CD14-positive monocyte (primary cell): ENCODE measurements at regions not wholly inside any gene's neighbourhood (a gene's known extent, or its start where the extent isn't known, plus 50 kb on each side); places are given as distances from the start of the nearest gene placed in this dataset.

Experiments
- DNase-seq, 3 donors: peaks; one replicate each; pipeline ENCODE4 v3.0.0-alpha.2; 2011 to 2022
- H2AFZ ChIP-seq: 2 replicates; pipeline ENCODE4 v1.6.0; 2012; ENCODE audit warnings: mild to moderate bottlenecking, low read depth, low read length, inconsistent platforms; ENCODE audit not compliant: insufficient read depth, poor library complexity, severe bottlenecking
- H3K27ac ChIP-seq, 2 donors: 1 replicate in 1 of 2; 2 replicates in 1 of 2; pipeline ENCODE4 v1.5.1; 2012 to 2013; ENCODE audit warnings: low read length in 2 of 2, control low read depth in 1 of 2, inconsistent platforms in 1 of 2, low read depth in 1 of 2, mild to moderate bottlenecking in 1 of 2
- H3K27me3 ChIP-seq, 2 donors: one replicate each; pipeline versions ENCODE4 v1.6.0 to v1.6.1; 2011 to 2013; ENCODE audit warnings: low read length in 2 of 2; ENCODE audit not compliant: control insufficient read depth in 2 of 2, insufficient read depth in 2 of 2
- H3K36me3 ChIP-seq, 2 donors: replicated peaks in 1 of 2; 1 replicate in 1 of 2; 2 replicates in 1 of 2; pipeline versions ENCODE4 v1.5.1 to v1.6.1; 2012 to 2013; ENCODE audit warnings: low read length in 2 of 2, control low read depth in 1 of 2, inconsistent platforms in 1 of 2, mild to moderate bottlenecking in 1 of 2; ENCODE audit not compliant: insufficient read depth in 2 of 2, control insufficient read depth in 1 of 2
- H3K4me1 ChIP-seq, 2 donors: 1 replicate in 1 of 2; 2 replicates in 1 of 2; pipeline versions ENCODE4 v1.5.1 to v1.6.1; 2012 to 2013; ENCODE audit warnings: low read length in 2 of 2, control low read depth in 1 of 2, inconsistent platforms in 1 of 2, mild to moderate bottlenecking in 1 of 2, moderate library complexity in 1 of 2; ENCODE audit not compliant: insufficient read depth in 2 of 2, control insufficient read depth in 1 of 2
- H3K4me2 ChIP-seq: replicated peaks from 2 replicates; pipeline ENCODE3; 2012; ENCODE audit warnings: low read length, moderate library complexity, mild to moderate bottlenecking; ENCODE audit not compliant: poor library complexity, severe bottlenecking; ENCODE audit errors: extremely low read depth
- H3K4me3 ChIP-seq, 3 experiments: fragments of 200-600 bp in 1 of 3; sonication (generic) in 1 of 3; replicated peaks in 1 of 3; 1 replicate in 2 of 3; 2 replicates in 1 of 3; pipeline ENCODE4 v1.5.1; 2011 to 2013; ENCODE audit warnings: low read length in 3 of 3, mild to moderate bottlenecking in 3 of 3, control low read depth in 2 of 3, low read depth in 2 of 3, inconsistent platforms in 1 of 3, moderate library complexity in 1 of 3
- H3K79me2 ChIP-seq: 2 replicates; pipeline ENCODE4 v1.6.0; 2012; ENCODE audit warnings: mild to moderate bottlenecking, control low read depth, inconsistent platforms, low read length, moderate library complexity; ENCODE audit not compliant: insufficient read depth
- H3K9ac ChIP-seq: 2 replicates; pipeline ENCODE4 v1.6.0; 2017; ENCODE audit warnings: low read length, mild to moderate bottlenecking; ENCODE audit not compliant: insufficient read depth, poor library complexity, severe bottlenecking
- H3K9me3 ChIP-seq, 2 donors: replicated peaks in 1 of 2; 1 replicate in 1 of 2; 2 replicates in 1 of 2; pipeline versions ENCODE4 v1.5.1 to v1.6.1; 2012 to 2013; ENCODE audit warnings: low read length in 2 of 2, control low read depth in 1 of 2; ENCODE audit not compliant: control insufficient read depth in 1 of 2, insufficient read depth in 1 of 2
- H4K20me1 ChIP-seq: 2 replicates; pipeline ENCODE4 v1.6.0; 2012; ENCODE audit warnings: mild to moderate bottlenecking, low read length, control low read depth, moderate library complexity; ENCODE audit not compliant: insufficient read depth
- H3K27ac Mint-ChIP-seq, 7 donors: one replicate each; pipeline ENCODE4 v1.8.0; 2020; ENCODE audit warnings: mild to moderate bottlenecking in 7 of 7, mixed read lengths in 7 of 7, moderate library complexity in 6 of 7, inconsistent platforms in 2 of 7
- H3K27me3 Mint-ChIP-seq, 3 donors: one replicate each; pipeline ENCODE4 v1.8.0; 2021 to 2022; ENCODE audit warnings: low read depth in 3 of 3, mild to moderate bottlenecking in 3 of 3, mixed read lengths in 3 of 3, moderate library complexity in 3 of 3, inconsistent platforms in 1 of 3
- H3K36me3 Mint-ChIP-seq, 2 donors: one replicate each; pipeline ENCODE4 v1.8.0; 2020; ENCODE audit warnings: mixed read lengths in 2 of 2, inconsistent platforms in 1 of 2, mild to moderate bottlenecking in 1 of 2
- H3K4me1 Mint-ChIP-seq: one replicate; pipeline ENCODE4 v1.8.0; 2020; ENCODE audit warnings: mild to moderate bottlenecking, mixed read lengths
- H3K4me3 Mint-ChIP-seq, 2 donors: one replicate each; pipeline ENCODE4 v1.8.0; 2020; ENCODE audit warnings: mild to moderate bottlenecking in 2 of 2, mixed read lengths in 2 of 2, moderate library complexity in 1 of 2
- H3K9me3 Mint-ChIP-seq, 7 donors: one replicate each; pipeline ENCODE4 v1.8.0; 2020 to 2022; ENCODE audit warnings: mixed read lengths in 7 of 7, mild to moderate bottlenecking in 6 of 7, moderate library complexity in 6 of 7, inconsistent platforms in 2 of 7
- CTCF ChIP-seq: fragments of 200-600 bp; IDR thresholded peaks from one replicate; pipeline ENCODE4 v1.8.0; 2022; ENCODE audit warnings: antibody characterized with exemption, mild to moderate bottlenecking
- WGBS: methylation state at CpG from one replicate; pipeline ENCODE4 v1.1.5; 2013; ENCODE audit warnings: missing lambda C conversion rate; ENCODE audit not compliant: insufficient coverage; 5-methylcytosine and 5-hydroxymethylcytosine counted together
- intact Hi-C, 2 donors: fragments of 100-400 bp; cut with micrococcal nuclease; formaldehyde crosslinking; loops; one replicate each; pipeline versions ENCODE4 v1.15.0 to v1.15.1; 2023

GRCh38 chr21:24323536-24323935 is 1283.7 kb downstream of the MRPL39 start:
- Histone ChIP-seq H3K79me2 (no peaks in the 10 kb centered on the region), H3K4me2 (no peak overlapping the region), H2AFZ (no peak overlapping the region), H3K9me3 (no peaks in the 10 kb centered on the region), H3K4me1 (no peaks in the 10 kb centered on the region), H4K20me1 (no peaks in the 10 kb centered on the region), H3K4me3 (no peak overlapping the region), H3K27me3 (no peaks in the 10 kb centered on the region), H3K9ac (no peak overlapping the region), H3K27ac (no peak overlapping the region), H3K36me3 (no peaks in the 10 kb centered on the region)
- H3K36me3 Mint-ChIP-seq, result no peaks in the 10 kb centered on the region
- intact Hi-C loops, result no loop called here
- no peaks in the 10 kb centered on the region for H3K4me1 Mint-ChIP-seq
- no peak for DNase-seq
- 100% methylated on average over 1 of the region's 2 CpGs for WGBS
- H3K4me3 Mint-ChIP-seq, result no peak overlapping the region
- no peak for TF ChIP-seq CTCF
- no peak overlapping the region for H3K27ac Mint-ChIP-seq
- peaks cover 0 to 4% (median 1%) of the 10 kb centered on the region in 7 donors for H3K9me3 Mint-ChIP-seq
- H3K27me3 Mint-ChIP-seq, result no peaks in the 10 kb centered on the region

- no peaks in the 10 kb centered on the region for H3K4me1 Mint-ChIP-seq
- intact Hi-C loops, result no loop called here
- no peaks in the 10 kb centered on the region for H3K36me3 Mint-ChIP-seq
- no peaks in the 10 kb centered on the region for H4K20me1 ChIP-seq
- no peaks in the 10 kb centered on the region for H3K79me2 ChIP-seq
- H3K4me3 ChIP-seq, result no peak overlapping the region
- no peak for DNase-seq
- H3K36me3 ChIP-seq, result no peaks in the 10 kb centered on the region
- H3K27ac ChIP-seq, result no peak overlapping the region
- H3K4me2 ChIP-seq, result no peak overlapping the region
- no peaks in the 10 kb centered on the region for H3K4me1 ChIP-seq
- peaks cover 0 to 3% (median 0%) of the 10 kb centered on the region in 3 donors for H3K27me3 Mint-ChIP-seq
- no peak for TF ChIP-seq CTCF
- no CpG with 5 or more reads among the region's 1 CpG for WGBS
- H3K9me3 Mint-ChIP-seq, result peaks cover 0 to 7% (median 2%) of the 10 kb centered on the region in 7 donors
- no peak overlapping the region for H2AFZ ChIP-seq
- H3K9ac ChIP-seq, result no peak overlapping the region
- no peak overlapping the region for H3K4me3 Mint-ChIP-seq
- H3K27ac Mint-ChIP-seq, result no peak overlapping the region
- no peaks in the 10 kb centered on the region for H3K27me3 ChIP-seq
- no peaks in the 10 kb centered on the region for H3K9me3 ChIP-seq
Observed at GRCh38 chr21:24316277-24316922, 1290.9 kb downstream of the MRPL39 start.
